GM12878 (cell line): ENCODE measurements at regions not wholly inside any gene's neighbourhood (a gene's known extent, or its start where the extent isn't known, plus 50 kb on each side); places are given as distances from the start of the nearest gene placed in this dataset.

ENCODE experiments used
- BACH1 ChIP-seq: fragments of 450-650 bp; IDR thresholded peaks from 2 replicates; pipeline ENCODE4 v1.6.1; 2017; ENCODE audit warnings: mild to moderate bottlenecking, borderline replicate concordance
- BCLAF1 ChIP-seq: fragments of 450-650 bp; IDR thresholded peaks from 2 replicates; pipeline ENCODE4 v1.6.1; 2017; ENCODE audit warnings: antibody characterized with exemption, mild to moderate bottlenecking, moderate library complexity
- CHD4 ChIP-seq: fragments of 200-600 bp; sonication (generic); IDR thresholded peaks from 2 replicates; pipeline ENCODE4 v1.6.1; 2016; ENCODE audit warnings: mild to moderate bottlenecking
- CREB1 ChIP-seq: IDR thresholded peaks from 2 replicates; pipeline ENCODE4 v1.6.1; 2012; ENCODE audit warnings: low read depth, mild to moderate bottlenecking, inconsistent platforms
- CTCF ChIP-seq, 3 experiments: IDR thresholded peaks in 2 of 3; conservative IDR thresholded peaks in 1 of 3; 2 replicates each; pipeline ENCODE4 v1.5.1; 2011; ENCODE audit warnings: low read depth in 3 of 3, low read length in 3 of 3, mild to moderate bottlenecking in 3 of 3, control low read depth in 2 of 3, moderate library complexity in 2 of 3, inconsistent platforms in 1 of 3, mixed read lengths in 1 of 3; ENCODE audit not compliant: control insufficient read depth in 2 of 3, insufficient read depth in 1 of 3; ENCODE audit errors: extremely low read depth in 1 of 3
- ESRRA ChIP-seq: IDR thresholded peaks from 2 replicates; pipeline ENCODE4 v1.6.1; 2012; ENCODE audit warnings: mild to moderate bottlenecking, low read length, improper control_type of control experiment
- MAX ChIP-seq: IDR thresholded peaks from 2 replicates; pipeline ENCODE4 v1.6.1; 2012; ENCODE audit warnings: low read depth, low read length, improper control_type of control experiment
- NFIC ChIP-seq: IDR thresholded peaks from 2 replicates; pipeline ENCODE4 v1.6.1; 2012; ENCODE audit warnings: low read depth, mild to moderate bottlenecking, inconsistent platforms, low read length, moderate library complexity
- POLR2A ChIP-seq: IDR thresholded peaks from 2 replicates; pipeline ENCODE4 v1.6.1; 2011; ENCODE audit warnings: low read depth, mild to moderate bottlenecking, low read length

GRCh38 chr20:17843246-17844132, 125.1 kb downstream of the SNX5 start:
- TF ChIP-seq CHD4 (no peak), BACH1 (no peak), CTCF (IDR thresholded peaks at IDR 0.05 in 2 of 3, conservative IDR thresholded peaks at IDR 0.05 in 1 of 3; ENCODE audit: control insufficient read depth in 2 of 3, extremely low read depth in 1 of 3, insufficient read depth in 1 of 3, low read depth in 3 of 3, low read length in 3 of 3) (no peak), BCLAF1 (no peak), MAX (no peak), ESRRA (no peak), POLR2A (no peak), NFIC (no peak), CREB1 (peak; percentile 26; the same call in 1 of the 2 replicates)
